A549 (cell line): ENCODE measurements at regions not wholly inside any gene's neighbourhood (a gene's known extent, or its start where the extent isn't known, plus 50 kb on each side); places are given as distances from the start of the nearest gene placed in this dataset.
"Not testable (repeated sequence)": the region's sequence is repeated elsewhere in the genome, so short reads cannot be mapped to it uniquely, and the experiment has no call there.

Source experiments
- ATAC-seq, 2 experiments: fragments of 200-7000 bp in 1 of 2; fragments of >200 bp in 1 of 2; cut with Nextera tagmentation in 1 of 2; cut with Tn5 transposase in 1 of 2; 3 replicates each; pipeline versions ENCODE4 v1.8.0 to v1.9.1; 2018 to 2020; ENCODE audit warnings: mild to moderate bottlenecking in 1 of 2, moderate library complexity in 1 of 2
- CTCF ChIA-PET: fragments of 300-600 bp; sonication (Branson Sonifier 250); formaldehyde crosslinking; extraction: SDS; loops from one replicate; lab custom pipeline; 2021; ENCODE audit warnings: antibody characterized with exemption, inconsistent platforms; lab: Yijun Ruan, JAX
- POLR2A ChIA-PET: fragments of 350-600 bp; formaldehyde crosslinking; extraction: SDS; loops from one replicate; lab custom pipeline; 2021; ENCODE audit warnings: antibody characterized with exemption, inconsistent platforms; lab: Yijun Ruan, JAX
- DNase-seq, 2 experiments: peaks; one replicate each; pipeline versions ENCODE4 v3.0.0 to v3.0.0-alpha.2; 2011 to 2016; ENCODE audit warnings: low read depth in 1 of 2, low spot score in 1 of 2
- FAIRE-seq: peaks from 2 replicates; lab custom pipeline; 2011; peaks lifted over from hg19 to GRCh38; lab: Jason Lieb, UNC
- H3K27ac ChIP-seq, 2 experiments: fragments of >200 bp; sonication (Bioruptor Twin); formaldehyde crosslinking; 3 replicates each; pipeline ENCODE4 v1.5.1; 2016 to 2017
- H3K4me1 ChIP-seq: fragments of >200 bp; sonication (Bioruptor Twin); formaldehyde crosslinking; 3 replicates; pipeline ENCODE4 v1.6.1; 2016
- H3K4me2 ChIP-seq: fragments of >200 bp; sonication (Bioruptor Twin); formaldehyde crosslinking; 3 replicates; pipeline ENCODE4 v1.6.1; 2016
- H3K4me3 ChIP-seq: fragments of >200 bp; sonication (Bioruptor Twin); formaldehyde crosslinking; 3 replicates; pipeline ENCODE4 v1.5.1; 2016
- H3K9me3 ChIP-seq: fragments of >200 bp; sonication (Bioruptor Twin); formaldehyde crosslinking; 3 replicates; pipeline ENCODE4 v1.6.1; 2016
- BCL3 ChIP-seq: fragments of >200 bp; sonication (Bioruptor Twin); formaldehyde crosslinking; IDR thresholded peaks from 3 replicates; pipeline ENCODE4 v1.6.1; 2016
- CEBPB ChIP-seq, 2 experiments: fragments of >200 bp in 1 of 2; sonication (Bioruptor Twin) in 1 of 2; formaldehyde crosslinking in 1 of 2; IDR thresholded peaks; 2 replicates each; pipeline ENCODE4 v1.6.1; 2012 to 2016
- CHD2 ChIP-seq: fragments of 150-350 bp; IDR thresholded peaks from 2 replicates; pipeline ENCODE4 v1.6.1; 2014; ENCODE audit warnings: low read length; ENCODE audit not compliant: partially characterized antibody
- CHD4 ChIP-seq: fragments of 200-600 bp; sonication (generic); IDR thresholded peaks from 2 replicates; pipeline ENCODE4 v1.6.1; 2016; ENCODE audit warnings: antibody characterized with exemption, mild to moderate bottlenecking, borderline replicate concordance
- EHMT2 ChIP-seq: fragments of 200-600 bp; sonication (generic); IDR thresholded peaks from 2 replicates; pipeline ENCODE4 v1.6.1; 2016; ENCODE audit warnings: antibody characterized with exemption, low read depth, mild to moderate bottlenecking, moderate library complexity
- FOSL2 ChIP-seq, 2 experiments: fragments of 450-650 bp in 1 of 2; fragments of >200 bp in 1 of 2; sonication (Bioruptor Twin) in 1 of 2; formaldehyde crosslinking; IDR thresholded peaks; 2 replicates each; pipeline versions ENCODE4 v1.5.0 to v1.6.1; 2016 to 2020; ENCODE audit warnings: mild to moderate bottlenecking in 1 of 2, moderate library complexity in 1 of 2
- HDAC2 ChIP-seq: fragments of 200-600 bp; sonication (generic); IDR thresholded peaks from 2 replicates; pipeline ENCODE4 v1.6.1; 2016
- HOXB13 ChIP-seq: fragments of 250-450 bp; sonication (Bioruptor Pico); IDR thresholded peaks from 2 replicates; pipeline ENCODE4 v1.5.0; 2020; ENCODE audit warnings: low read depth, mild to moderate bottlenecking, moderate library complexity
- KDM1A ChIP-seq: fragments of 200-600 bp; sonication (generic); IDR thresholded peaks from 2 replicates; pipeline ENCODE4 v1.6.1; 2016; ENCODE audit warnings: low read depth, mild to moderate bottlenecking
- NPAS2 ChIP-seq: fragments of 250-450 bp; sonication (Bioruptor Pico); IDR thresholded peaks from 2 replicates; pipeline ENCODE4 v1.8.0; 2022; ENCODE audit warnings: mild to moderate bottlenecking, moderate library complexity, borderline replicate concordance
- NR3C1 ChIP-seq: fragments of >200 bp; sonication (Bioruptor Twin); formaldehyde crosslinking; IDR thresholded peaks from 3 replicates; pipeline ENCODE4 v1.6.1; 2017
- POLR2A ChIP-seq: IDR thresholded peaks from 2 replicates; pipeline ENCODE4 v1.6.1; 2012; ENCODE audit warnings: mild to moderate bottlenecking, low read length
- POLR2AphosphoS2 ChIP-seq: conservative IDR thresholded peaks from 2 replicates; pipeline ENCODE4 v1.6.1; 2012; ENCODE audit warnings: low read length, improper control_type of control experiment, inconsistent platforms
- RAD21 ChIP-seq, 2 experiments: fragments of >200 bp in 1 of 2; sonication (Bioruptor Twin) in 1 of 2; formaldehyde crosslinking in 1 of 2; IDR thresholded peaks in 1 of 2; conservative IDR thresholded peaks in 1 of 2; 2 replicates in 1 of 2; 3 replicates in 1 of 2; pipeline ENCODE4 v1.6.1; 2012 to 2018; ENCODE audit warnings: inconsistent platforms in 1 of 2
- REST ChIP-seq: fragments of 200-600 bp; sonication (generic); IDR thresholded peaks from 2 replicates; pipeline ENCODE4 v1.6.1; 2016; ENCODE audit warnings: antibody characterized with exemption, mild to moderate bottlenecking, moderate library complexity
- RFX5 ChIP-seq: fragments of 450-650 bp; IDR thresholded peaks from 2 replicates; pipeline ENCODE4 v1.7.1; 2014; ENCODE audit warnings: antibody characterized with exemption, mild to moderate bottlenecking, moderate library complexity
- SMC3 ChIP-seq: fragments of >200 bp; sonication (Bioruptor Twin); formaldehyde crosslinking; IDR thresholded peaks from 3 replicates; pipeline ENCODE4 v1.6.1; 2018; ENCODE audit warnings: inconsistent platforms
- SREBF2 ChIP-seq: fragments of 450-650 bp; IDR thresholded peaks from 2 replicates; pipeline ENCODE4 v1.6.1; 2014; ENCODE audit warnings: mild to moderate bottlenecking, moderate library complexity
- TFCP2L1 ChIP-seq: fragments of 250-450 bp; sonication (Bioruptor Pico); IDR thresholded peaks from 2 replicates; pipeline ENCODE4 v1.5.0; 2021; ENCODE audit warnings: mild to moderate bottlenecking
- TP53 ChIP-seq: fragments of 250-450 bp; sonication (Bioruptor Pico); IDR thresholded peaks from 2 replicates; pipeline ENCODE4 v1.5.0; 2021; ENCODE audit warnings: mild to moderate bottlenecking, moderate library complexity
- USF2 ChIP-seq: fragments of 450-650 bp; IDR thresholded peaks from 2 replicates; pipeline ENCODE4 v1.6.1; 2014; ENCODE audit warnings: antibody characterized with exemption
- ZFP36 ChIP-seq: fragments of 450-650 bp; IDR thresholded peaks from 2 replicates; pipeline ENCODE4 v1.6.1; 2014; ENCODE audit warnings: borderline replicate concordance; ENCODE audit not compliant: partially characterized antibody
- ZSCAN20 ChIP-seq: fragments of 250-450 bp; sonication (Bioruptor Pico); IDR thresholded peaks from 2 replicates; pipeline ENCODE4 v1.8.0; 2022; ENCODE audit warnings: mild to moderate bottlenecking, moderate library complexity
- WGBS: methylation state at CpG from one replicate; pipeline ENCODE4 v1.1.6; 2017; ENCODE audit errors: missing lambda C conversion rate; 5-methylcytosine and 5-hydroxymethylcytosine counted together

GRCh38 chr1:96466842-96467241 is 254.7 kb upstream of the PTBP2 start:
- TF ChIP-seq NR3C1 (no peak), TFCP2L1 (CRISPR knock-in tag) (no peak), FOSL2 (IDR thresholded peaks at IDR 0.05) (no peak), FOSL2 (CRISPR knock-in tag; IDR thresholded peaks at IDR 0.05) (no peak), USF2 (no peak), BCL3 (no peak), RFX5 (no peak), KDM1A (no peak), HDAC2 (no peak), CHD4 (no peak), ZFP36 (no peak), POLR2AphosphoS2 (no peak), RAD21 (conservative IDR thresholded peaks at IDR 0.05 in 1 of 2, IDR thresholded peaks at IDR 0.05 in 1 of 2) (no peak), POLR2A (no peak), ZSCAN20 (no peak)
- no peak for DNase-seq
- Histone ChIP-seq H3K4me1 (no peaks in the 10 kb centered on the region), H3K4me2 (no peak overlapping the region), H3K4me3 (no peak overlapping the region), H3K27ac (no peak overlapping the region), H3K9me3 (no peaks in the 10 kb centered on the region)
- ChIA-PET POLR2A (no interaction called here), CTCF (no interaction called here)
- FAIRE-seq: no peak
- 4% methylated on average over 1 of the region's 1 CpG for WGBS
- ATAC-seq: no peak

- ATAC-seq, H3K27ac ChIP-seq, H3K9me3 ChIP-seq, H3K4me2 ChIP-seq, POLR2A ChIA-PET, DNase-seq, FAIRE-seq, H3K4me1 ChIP-seq, H3K4me3 ChIP-seq, CTCF ChIA-PET: not testable (repeated sequence)
- WGBS: 84% methylated on average over 5 of the region's 24 CpGs
Measured at GRCh38 chr1:96469726-96470125, 251.9 kb upstream of the PTBP2 start.

GRCh38 chr1:96472471-96472870 is 249.1 kb upstream of the PTBP2 start:
- Histone ChIP-seq H3K4me3 (no peak overlapping the region), H3K4me1 (no peaks in the 10 kb centered on the region), H3K27ac (no peak overlapping the region), H3K4me2 (no peak overlapping the region)
- CTCF ChIA-PET: interaction anchor here (1.1 kb wide), 1 partner anchor 1996 kb away, joined by 3 read pairs; no protein-coding TSS in a partner anchor
- DNase-seq: no peak
- POLR2A ChIA-PET: no interaction called here
- TF ChIP-seq CEBPB (IDR thresholded peaks at IDR 0.05) (no peak), NPAS2 (CRISPR knock-in tag) (no peak), SMC3 (no peak), NR3C1 (no peak)
- TF ChIP-seq, all 56 proteins: peak for 0
- no peaks in the 10 kb centered on the region for H3K9me3 ChIP-seq
- FAIRE-seq: no peak
- no peak for ATAC-seq

GRCh38 chr1:96473791-96474434 is 247.7 kb upstream of the PTBP2 start:
- 68% methylated on average over 9 of the region's 9 CpGs for WGBS
- H3K9me3 ChIP-seq: no peaks in the 10 kb centered on the region
- TF ChIP-seq REST (no peak), RAD21 (conservative IDR thresholded peaks at IDR 0.05 in 1 of 2, IDR thresholded peaks at IDR 0.05 in 1 of 2) (no peak), SREBF2 (no peak), EHMT2 (no peak), CHD4 (no peak), TFCP2L1 (CRISPR knock-in tag) (no peak), USF2 (no peak), HOXB13 (CRISPR knock-in tag) (no peak), CHD2 (no peak), ZFP36 (no peak), HDAC2 (no peak), TP53 (no peak), RFX5 (no peak)
- CTCF ChIA-PET: no interaction called here
- DNase-seq (no peak), FAIRE-seq (no peak), ATAC-seq (no peak)
- no peak overlapping the region for H3K4me3 ChIP-seq
- no peaks in the 10 kb centered on the region for H3K4me1 ChIP-seq
- no peak overlapping the region for H3K27ac ChIP-seq
- POLR2A ChIA-PET: no interaction called here
- H3K4me2 ChIP-seq: no peak overlapping the region
